CD4-positive, CD25-positive, alpha-beta regulatory T cell (primary cell): ENCODE measurements at regions not wholly inside any gene's neighbourhood (a gene's known extent, or its start where the extent isn't known, plus 50 kb on each side); places are given as distances from the start of the nearest gene placed in this dataset.
A peak's percentile ranks its signal among the peaks of the same experiment; 100 is the strongest.

Experiments
- ATAC-seq, 2 donors: fragments of 150-1000 bp; cut with Tn5 transposase; one replicate each; pipeline ENCODE4 v1.10.0; 2021; ENCODE audit warnings: low read depth in 2 of 2, moderate number of reproducible peaks in 2 of 2, moderate library complexity in 1 of 2
- DNase-seq, 3 donors: peaks; one replicate each; pipeline versions ENCODE4 v3.0.0 to v3.0.0-alpha.2; 2012 to 2022; ENCODE audit warnings: mixed read lengths in 1 of 3
- H3K27ac ChIP-seq: one replicate; pipeline ENCODE4 v1.7.0; 2013; ENCODE audit warnings: mild to moderate bottlenecking, low read length; ENCODE audit not compliant: insufficient read depth, poor library complexity, severe bottlenecking
- H3K27me3 ChIP-seq: one replicate; pipeline ENCODE4 v1.7.0; 2013; ENCODE audit warnings: low read length; ENCODE audit not compliant: control insufficient read depth, insufficient read depth
- H3K36me3 ChIP-seq: one replicate; pipeline ENCODE4 v1.7.0; 2013; ENCODE audit warnings: mild to moderate bottlenecking, low read length, moderate library complexity; ENCODE audit not compliant: control insufficient read depth, insufficient read depth
- H3K4me1 ChIP-seq: 2 replicates; pipeline ENCODE4 v1.7.0; 2013; ENCODE audit warnings: mild to moderate bottlenecking, low read length; ENCODE audit not compliant: insufficient read depth, control insufficient read depth, poor library complexity, severe bottlenecking
- H3K4me3 ChIP-seq: one replicate; pipeline ENCODE4 v1.7.0; 2013; ENCODE audit warnings: low read depth, mild to moderate bottlenecking, low read length, moderate library complexity
- H3K9me3 ChIP-seq, 2 experiments: 1 replicate in 1 of 2; 2 replicates in 1 of 2; pipeline ENCODE4 v1.7.0; 2013; ENCODE audit warnings: low read length in 2 of 2, mild to moderate bottlenecking in 1 of 2, moderate library complexity in 1 of 2; ENCODE audit not compliant: control insufficient read depth in 2 of 2
- H3K27ac Mint-ChIP-seq, 3 donors: one replicate each; pipeline ENCODE4 v1.8.0; 2020 to 2022; ENCODE audit warnings: mild to moderate bottlenecking in 3 of 3, mixed read lengths in 3 of 3, moderate library complexity in 2 of 3
- H3K27me3 Mint-ChIP-seq: one replicate; pipeline ENCODE4 v1.8.0; 2022; ENCODE audit warnings: mild to moderate bottlenecking, mixed read lengths
- H3K36me3 Mint-ChIP-seq: one replicate; pipeline ENCODE4 v1.8.0; 2020; ENCODE audit warnings: mixed read lengths
- H3K4me1 Mint-ChIP-seq, 4 donors: one replicate each; pipeline ENCODE4 v1.8.0; 2020 to 2022; ENCODE audit warnings: mixed read lengths in 4 of 4, mild to moderate bottlenecking in 1 of 4
- H3K4me3 Mint-ChIP-seq, 4 donors: one replicate each; pipeline ENCODE4 v1.8.0; 2020 to 2022; ENCODE audit warnings: mild to moderate bottlenecking in 4 of 4, mixed read lengths in 4 of 4, moderate library complexity in 3 of 4
- H3K9me3 Mint-ChIP-seq, 7 donors: one replicate each; pipeline ENCODE4 v1.8.0; 2020 to 2022; ENCODE audit warnings: mixed read lengths in 7 of 7, mild to moderate bottlenecking in 3 of 7, moderate library complexity in 2 of 7

DNA sequence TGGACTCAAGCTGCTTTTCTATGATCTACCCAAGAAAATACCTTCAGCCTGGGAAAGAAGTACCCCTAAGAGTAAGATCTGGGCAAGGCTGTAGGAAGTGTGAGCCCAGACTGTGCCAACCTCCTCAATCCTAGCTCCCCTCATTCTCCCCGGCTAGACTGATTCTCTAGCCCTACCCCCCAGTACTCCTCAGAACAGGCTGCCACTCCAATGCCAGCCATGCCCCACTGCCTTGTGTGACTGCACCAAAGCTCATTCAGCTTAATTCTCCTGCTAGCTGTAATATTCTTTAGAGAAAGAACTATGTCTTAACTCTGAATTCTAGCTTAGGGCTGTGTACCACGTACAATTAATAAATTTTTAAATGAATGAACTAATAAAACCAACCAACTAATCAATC is 92.6 kb upstream of the AKIP1 start:
- Histone ChIP-seq H3K4me1 (no peaks in the 10 kb centered on the region), H3K27me3 (peaks cover 4% of the 10 kb centered on the region), H3K36me3 (no peaks in the 10 kb centered on the region), H3K4me3 (no peak overlapping the region), H3K27ac (no peak overlapping the region), H3K9me3 (no peaks in the 10 kb centered on the region)
- H3K36me3 Mint-ChIP-seq: no peaks in the 10 kb centered on the region
- peaks cover 8% of the 10 kb centered on the region for H3K27me3 Mint-ChIP-seq
- DNase-seq: no peak
- no peaks in the 10 kb centered on the region for H3K4me1 Mint-ChIP-seq
- ATAC-seq: no peak
- no peaks in the 10 kb centered on the region for H3K9me3 Mint-ChIP-seq
- H3K4me3 Mint-ChIP-seq: no peak overlapping the region
- no peak overlapping the region for H3K27ac Mint-ChIP-seq

GRCh38 chr11:8820401-8820800 is 90.6 kb upstream of the AKIP1 start:
- Mint-ChIP-seq H3K27ac (no peak overlapping the region), H3K36me3 (no peaks in the 10 kb centered on the region)

DNA sequence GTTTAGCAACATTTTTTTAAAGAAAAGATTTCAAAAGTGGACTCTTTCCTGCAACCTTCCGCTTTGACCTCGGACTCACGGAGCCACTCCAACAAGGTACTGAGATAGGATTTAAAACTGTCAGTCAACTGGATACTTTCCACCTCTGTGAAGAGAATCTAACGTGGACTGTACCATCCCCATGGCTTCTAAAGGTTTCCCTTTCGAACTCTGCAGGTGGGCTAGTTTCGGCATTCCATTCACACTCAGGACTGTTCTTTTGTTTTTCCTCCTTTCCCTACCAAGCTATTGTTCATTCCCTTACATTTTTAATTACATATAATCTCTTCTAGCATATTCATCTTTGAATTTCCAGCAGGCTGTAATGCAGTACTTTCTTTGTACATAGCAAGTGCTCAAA is 88.5 kb upstream of the AKIP1 start:
- Mint-ChIP-seq H3K36me3 (no peaks in the 10 kb centered on the region), H3K4me3 (no peak overlapping the region), H3K4me1 (no peaks in the 10 kb centered on the region), H3K27ac (no peak overlapping the region), H3K9me3 (peaks cover 0 to 2% (median 0%) of the 10 kb centered on the region in 7 donors), H3K27me3 (peaks cover 8% of the 10 kb centered on the region)
- ATAC-seq (no peak), DNase-seq (no peak)
- Histone ChIP-seq H3K4me3 (no peak overlapping the region), H3K9me3 (no peaks in the 10 kb centered on the region), H3K36me3 (no peaks in the 10 kb centered on the region), H3K4me1 (no peaks in the 10 kb centered on the region), H3K27me3 (peaks cover 6% of the 10 kb centered on the region), H3K27ac (no peak overlapping the region)

More at GRCh38 chr11:8820401-8820800, 90.6 kb upstream of the AKIP1 start:
- no peak overlapping the region for H3K27ac ChIP-seq
- DNase-seq (no peak), ATAC-seq (no peak)
- peaks cover 4% of the 10 kb centered on the region for H3K27me3 ChIP-seq
- no peaks in the 10 kb centered on the region for H3K36me3 ChIP-seq
- no peaks in the 10 kb centered on the region for H3K9me3 ChIP-seq
- H3K4me1 Mint-ChIP-seq: no peaks in the 10 kb centered on the region
- H3K27me3 Mint-ChIP-seq: peaks cover 8% of the 10 kb centered on the region
- peaks cover 0 to 2% (median 0%) of the 10 kb centered on the region in 7 donors for H3K9me3 Mint-ChIP-seq
- no peak overlapping the region for H3K4me3 Mint-ChIP-seq
- H3K4me3 ChIP-seq: no peak overlapping the region
- H3K4me1 ChIP-seq: no peaks in the 10 kb centered on the region

DNA sequence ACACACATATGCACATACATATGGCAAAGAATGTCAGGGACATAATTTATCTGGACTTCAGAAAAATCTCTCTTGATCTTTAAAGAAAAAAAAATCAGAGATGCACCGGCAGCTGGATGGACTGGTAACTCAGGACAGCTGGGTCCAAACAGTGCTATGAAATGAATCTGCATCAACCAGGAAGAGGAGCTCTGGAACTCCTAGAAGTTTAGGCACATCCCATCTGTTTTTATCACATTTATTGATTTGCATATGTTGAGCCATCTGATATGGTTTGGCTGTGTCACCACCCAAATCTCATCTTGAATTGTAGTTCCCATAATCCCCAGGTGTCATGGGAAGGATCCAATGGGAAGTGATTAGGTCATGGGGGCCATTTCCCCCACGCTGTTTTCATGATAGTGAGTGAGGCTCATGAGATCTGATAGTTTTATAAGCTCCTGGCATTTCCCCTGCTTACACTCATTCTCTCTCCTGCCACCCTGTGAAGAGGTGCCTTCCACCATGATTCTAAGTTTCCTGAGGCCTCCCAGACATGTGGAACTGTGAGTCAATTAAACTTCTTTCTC is 87.7 kb upstream of the AKIP1 start:
- Histone ChIP-seq H3K36me3 (no peaks in the 10 kb centered on the region), H3K4me1 (no peaks in the 10 kb centered on the region), H3K4me3 (no peak overlapping the region), H3K9me3 (no peaks in the 10 kb centered on the region), H3K27ac (no peak overlapping the region), H3K27me3 (peaks cover 6% of the 10 kb centered on the region)
- DNase-seq: no peak
- Mint-ChIP-seq H3K27ac (no peak overlapping the region), H3K36me3 (no peaks in the 10 kb centered on the region), H3K4me1 (no peaks in the 10 kb centered on the region), H3K9me3 (peaks cover 0 to 2% (median 0%) of the 10 kb centered on the region in 7 donors), H3K27me3 (peaks cover 8% of the 10 kb centered on the region), H3K4me3 (no peak overlapping the region)
- ATAC-seq: no peak

GRCh38 chr11:8826139-8826786 is 84.7 kb upstream of the AKIP1 start:
- Histone ChIP-seq H3K4me1 (no peaks in the 10 kb centered on the region), H3K27me3 (peaks cover 3% of the 10 kb centered on the region), H3K4me3 (no peak overlapping the region), H3K36me3 (no peaks in the 10 kb centered on the region), H3K27ac (no peak overlapping the region), H3K9me3 (no peaks in the 10 kb centered on the region)
- Mint-ChIP-seq H3K4me3 (peak overlapping the region in 1 of 4 donors; percentile 24), H3K9me3 (peaks cover 0 to 2% (median 0%) of the 10 kb centered on the region in 7 donors), H3K36me3 (no peaks in the 10 kb centered on the region), H3K27me3 (peaks cover 4% of the 10 kb centered on the region), H3K4me1 (no peaks in the 10 kb centered on the region), H3K27ac (no peak overlapping the region)
- DNase-seq: no peak
- ATAC-seq: no peak

DNA sequence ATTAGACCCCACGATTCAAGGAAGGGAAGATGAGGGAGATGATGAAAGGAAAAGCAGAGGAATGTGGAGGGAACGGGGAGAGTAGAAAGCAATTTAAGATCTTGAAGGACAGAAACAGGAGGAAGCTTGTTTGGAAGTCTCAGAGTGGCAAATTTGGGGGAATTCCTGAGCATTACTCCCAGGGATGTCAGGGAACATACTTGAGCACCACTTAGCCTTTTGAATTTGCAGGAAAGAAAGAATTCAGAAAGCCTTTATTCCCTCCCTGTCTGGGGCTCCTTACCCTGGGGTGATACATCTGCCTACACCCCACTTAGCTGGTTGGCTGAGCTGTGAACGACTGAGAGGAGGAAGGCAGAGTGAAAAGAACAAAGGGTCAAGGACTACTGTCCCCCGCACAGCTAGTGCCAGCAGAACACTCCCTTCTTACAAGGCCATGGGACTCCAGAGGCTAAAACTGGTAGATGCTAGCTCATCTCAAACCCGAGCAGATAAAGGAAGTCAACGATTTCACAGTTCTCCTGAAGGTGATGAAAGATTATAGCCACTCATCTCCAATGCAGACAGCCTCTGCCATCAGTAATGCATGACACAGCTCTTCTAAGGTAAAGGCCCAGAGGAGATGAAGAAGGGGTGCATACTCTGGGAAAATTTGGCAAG is 84.0 kb upstream of the AKIP1 start:
- Histone ChIP-seq H3K27ac (no peak overlapping the region), H3K27me3 (peaks cover 3% of the 10 kb centered on the region), H3K4me1 (no peaks in the 10 kb centered on the region), H3K9me3 (no peaks in the 10 kb centered on the region), H3K36me3 (no peaks in the 10 kb centered on the region), H3K4me3 (no peak overlapping the region)
- Mint-ChIP-seq H3K4me1 (no peaks in the 10 kb centered on the region), H3K4me3 (no peak overlapping the region), H3K9me3 (peaks cover 0 to 2% (median 0%) of the 10 kb centered on the region in 7 donors), H3K27ac (no peak overlapping the region), H3K27me3 (peaks cover 4% of the 10 kb centered on the region), H3K36me3 (no peaks in the 10 kb centered on the region)
- no peak for ATAC-seq
- DNase-seq: no peak

GRCh38 chr11:8828046-8828445 is 82.9 kb upstream of the AKIP1 start:
- H3K4me1 ChIP-seq: no peaks in the 10 kb centered on the region
- ATAC-seq (no peak), DNase-seq (no peak)
- Mint-ChIP-seq H3K4me1 (no peaks in the 10 kb centered on the region), H3K9me3 (peaks cover 0 to 2% (median 0%) of the 10 kb centered on the region in 7 donors), H3K27ac (no peak overlapping the region), H3K36me3 (no peaks in the 10 kb centered on the region), H3K4me3 (no peak overlapping the region), H3K27me3 (peaks cover 4% of the 10 kb centered on the region)
- H3K27me3 ChIP-seq: peaks cover 3% of the 10 kb centered on the region
- no peak overlapping the region for H3K27ac ChIP-seq
- no peaks in the 10 kb centered on the region for H3K36me3 ChIP-seq
- H3K9me3 ChIP-seq: no peaks in the 10 kb centered on the region
- H3K4me3 ChIP-seq: no peak overlapping the region
